Hypothalamus (tissue), 51 donors: ENCODE measurements at regions not wholly inside any gene's neighbourhood (a gene's known extent, or its start where the extent isn't known, plus 50 kb on each side); places are given as distances from the start of the nearest gene placed in this dataset.
A peak's percentile ranks its signal among the peaks of the same experiment; 100 is the strongest.

Experiments used
- DNase-seq, 51 donors: peaks; one replicate each; lab custom pipeline; 2025; lab: John Stamatoyannopoulos, UW

DNA sequence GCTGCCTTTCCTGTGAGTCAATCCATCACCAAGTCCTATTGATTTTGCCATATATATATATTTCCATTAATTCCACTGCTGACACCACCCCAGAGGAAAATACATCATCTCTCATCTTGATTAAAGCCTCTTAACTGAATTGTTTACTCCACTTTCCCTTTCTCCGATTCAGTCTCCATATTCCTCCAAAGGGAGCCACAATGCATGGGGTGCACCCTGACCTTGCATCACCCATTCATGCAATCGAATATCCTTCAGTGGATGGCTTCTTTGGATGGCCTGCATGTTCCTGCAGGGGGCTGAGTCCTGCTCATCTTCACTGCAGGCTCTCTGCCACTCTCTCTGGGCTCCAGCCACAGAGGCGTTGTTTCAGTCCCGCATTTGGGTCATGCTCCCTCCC lies 231.0 kb downstream of the SNX18 start:
- no peak for DNase-seq

DNA sequence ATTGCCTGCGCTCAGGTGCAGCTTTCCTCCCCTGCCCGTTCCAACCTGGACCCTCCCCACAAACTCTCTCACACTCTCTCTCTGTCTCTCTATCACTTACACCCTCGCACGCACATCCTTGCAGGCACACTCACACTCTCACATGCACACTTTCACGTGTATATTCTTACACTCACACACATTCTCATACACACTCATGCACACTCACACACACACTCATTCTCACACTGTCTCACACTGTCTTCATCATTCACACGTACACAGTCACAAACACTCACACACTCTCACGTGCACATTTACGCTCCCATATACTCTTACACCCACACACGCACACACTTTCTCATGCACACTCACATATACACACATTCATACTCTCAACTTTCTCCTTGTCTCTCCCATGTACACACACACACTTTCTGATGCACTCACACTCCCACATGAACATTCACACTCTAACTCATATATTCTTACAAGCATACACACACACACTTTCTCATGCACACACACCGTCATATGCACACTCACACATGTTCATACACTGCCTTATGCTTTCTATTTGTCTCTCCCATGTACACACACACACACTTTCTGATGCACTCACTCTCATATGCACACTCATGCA lies 229.3 kb downstream of the SNX18 start:
- DNase-seq, result no peak

DNA sequence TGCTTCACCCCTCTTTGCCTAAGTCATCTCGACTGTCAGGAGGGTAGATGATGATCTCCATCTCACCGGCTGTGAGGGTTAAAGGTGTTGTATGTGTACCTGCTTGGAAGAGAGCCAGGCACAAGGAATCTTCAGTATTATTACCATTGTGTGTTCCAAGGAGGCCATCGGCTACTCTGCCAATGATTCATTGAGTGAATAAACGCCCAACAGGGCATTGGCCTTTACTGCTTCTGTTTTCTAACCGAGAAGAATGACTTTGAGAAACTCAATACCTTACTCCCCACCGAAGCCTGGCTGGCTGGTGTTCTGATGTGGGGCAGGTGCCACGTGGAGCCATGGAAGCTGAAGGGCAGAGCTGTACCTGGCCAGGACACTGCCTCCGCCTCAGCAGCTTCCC lies 228.8 kb downstream of the SNX18 start:
- no peak for DNase-seq

DNA sequence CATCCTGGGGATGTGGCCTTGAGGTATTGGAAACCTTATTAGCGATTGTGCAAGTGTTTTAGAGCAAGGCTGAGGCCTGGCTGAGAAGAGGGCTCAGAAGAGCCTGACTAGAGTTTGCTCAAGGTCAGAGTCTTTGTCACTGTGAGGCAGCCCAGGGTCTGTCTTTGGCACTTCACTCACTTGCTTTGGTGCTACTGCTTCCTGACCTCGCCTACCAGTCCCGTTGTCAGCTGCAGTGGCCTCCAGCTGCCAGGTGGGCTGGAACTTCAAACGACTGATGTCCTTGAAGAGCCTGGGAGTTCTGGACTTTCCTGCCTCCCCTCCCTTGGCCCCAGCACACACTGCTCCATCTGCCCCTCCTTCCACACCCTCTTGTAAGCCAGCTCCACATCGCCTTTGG lies 228.0 kb downstream of the SNX18 start:
- no peak for DNase-seq

DNA sequence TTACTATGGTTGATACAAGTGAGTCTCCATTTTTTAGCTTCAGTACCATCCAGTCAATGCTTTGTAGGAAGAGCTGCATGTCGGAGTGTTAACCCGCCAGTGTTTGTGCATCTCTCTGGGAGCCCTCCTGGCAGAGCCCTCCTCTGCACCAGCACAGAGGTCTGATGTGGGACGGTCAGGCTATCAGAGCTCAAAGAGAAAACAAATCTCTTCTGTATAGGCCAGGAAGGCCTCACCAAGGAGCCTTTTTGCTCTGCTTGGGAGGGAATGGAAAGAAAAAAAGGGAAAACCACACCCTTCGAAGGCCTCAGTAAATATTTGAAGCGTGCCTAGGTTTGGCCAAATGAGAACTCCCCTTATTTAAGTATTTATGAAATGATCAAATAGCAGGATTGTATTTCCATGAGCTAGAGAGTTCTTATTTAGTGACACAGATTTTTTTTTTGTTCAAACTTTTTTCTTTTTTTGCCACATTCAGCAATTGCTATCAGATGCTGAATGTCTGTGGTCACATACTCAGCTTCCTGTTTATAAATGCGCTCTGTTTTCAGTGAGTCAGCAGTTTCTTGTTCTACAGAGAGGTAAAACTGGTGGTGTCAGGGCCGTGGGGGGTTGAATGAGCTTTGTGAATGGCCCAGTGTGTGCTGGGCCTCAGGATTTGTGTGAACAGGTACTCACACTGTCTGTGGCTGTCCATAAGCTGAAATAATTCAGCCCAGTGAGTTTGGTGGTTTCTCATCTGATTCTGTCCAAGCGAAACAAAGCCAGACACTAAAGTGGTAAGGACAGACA lies 226.6 kb downstream of the SNX18 start:
- peak in 1 of 51 donors; percentile 8 for DNase-seq

DNA sequence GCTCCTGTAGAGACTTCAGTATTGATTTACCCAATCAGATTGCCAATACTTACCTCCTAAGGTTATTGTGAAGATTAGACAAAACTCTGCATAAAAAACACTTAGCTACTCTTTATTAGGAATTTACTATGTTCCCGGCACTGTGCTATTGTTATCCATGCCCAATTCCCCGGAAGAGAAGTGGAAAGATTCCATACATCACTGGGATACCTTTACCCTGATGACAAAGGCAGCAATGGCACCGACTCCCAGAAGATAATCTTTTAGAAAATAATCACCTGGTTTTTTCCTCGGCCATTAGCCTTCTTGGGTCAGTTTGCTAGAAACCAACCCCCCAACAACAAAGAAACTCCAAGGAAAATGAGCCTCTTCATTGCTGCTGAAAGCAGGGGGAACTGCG lies 226.0 kb downstream of the SNX18 start:
- DNase-seq, result no peak

DNA sequence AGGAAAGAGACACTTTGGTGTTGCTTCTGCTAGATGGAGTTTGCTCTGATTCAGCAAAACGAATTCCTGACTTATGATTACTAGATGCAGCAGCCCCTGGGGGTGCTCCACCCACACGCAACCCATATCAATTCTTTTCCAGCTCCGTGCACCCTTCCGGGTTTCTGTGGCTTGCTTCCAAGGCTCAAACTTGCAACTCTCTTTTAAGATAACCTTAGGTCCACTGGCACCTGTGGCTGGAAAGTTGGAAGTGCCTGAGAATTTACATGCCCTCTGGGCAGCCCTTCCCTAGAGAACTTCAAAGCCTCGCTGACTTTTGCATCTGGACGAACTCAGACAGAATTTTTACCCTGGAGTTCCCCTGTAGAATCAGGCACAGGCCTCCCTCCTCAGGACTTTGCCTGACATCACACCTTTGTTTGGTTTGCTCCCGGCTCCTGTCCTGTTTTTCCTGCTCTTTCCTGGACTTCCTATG lies 224.9 kb downstream of the SNX18 start:
- no peak for DNase-seq

DNA sequence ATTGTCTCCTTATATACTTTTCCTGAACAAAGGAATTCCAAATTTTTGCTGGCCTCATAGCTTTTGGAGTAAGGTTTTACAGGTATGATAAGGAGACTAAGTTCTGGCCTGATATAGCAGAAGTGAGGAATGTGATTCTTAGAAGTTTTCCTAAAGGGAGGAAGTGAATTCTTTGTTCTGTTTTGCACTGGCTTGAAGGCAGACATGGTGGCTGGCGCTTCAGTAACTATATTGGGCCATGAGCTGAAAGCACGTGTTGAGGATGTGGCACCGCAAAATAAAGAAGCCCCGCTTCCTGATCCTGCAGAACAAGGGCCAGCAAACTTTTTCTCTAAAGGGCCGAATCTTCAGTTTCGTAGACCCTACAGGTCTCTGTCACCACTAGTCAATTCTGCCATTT lies 224.2 kb downstream of the SNX18 start:
- peak in 1 of 51 donors; percentile 19 for DNase-seq

DNA sequence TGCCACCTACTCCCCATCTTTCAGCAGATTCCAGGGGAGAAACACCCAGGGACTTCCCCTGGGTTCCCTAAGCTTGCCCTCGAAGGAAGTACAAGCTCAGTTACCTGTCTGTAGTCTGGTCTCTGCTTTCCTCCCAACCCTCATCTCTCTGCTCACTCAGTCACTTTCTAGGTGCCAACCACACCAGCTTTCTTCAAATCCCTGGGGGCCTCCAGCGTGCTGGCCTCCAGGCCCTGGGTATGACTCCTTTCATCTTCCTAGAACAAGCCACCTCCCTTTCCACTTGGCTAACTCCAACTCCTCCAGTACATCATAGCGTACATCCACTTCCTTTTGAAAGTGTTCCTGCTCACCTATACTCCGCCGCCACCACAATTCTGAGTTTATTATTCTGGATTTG lies 222.6 kb downstream of the SNX18 start:
- DNase-seq, result no peak

DNA sequence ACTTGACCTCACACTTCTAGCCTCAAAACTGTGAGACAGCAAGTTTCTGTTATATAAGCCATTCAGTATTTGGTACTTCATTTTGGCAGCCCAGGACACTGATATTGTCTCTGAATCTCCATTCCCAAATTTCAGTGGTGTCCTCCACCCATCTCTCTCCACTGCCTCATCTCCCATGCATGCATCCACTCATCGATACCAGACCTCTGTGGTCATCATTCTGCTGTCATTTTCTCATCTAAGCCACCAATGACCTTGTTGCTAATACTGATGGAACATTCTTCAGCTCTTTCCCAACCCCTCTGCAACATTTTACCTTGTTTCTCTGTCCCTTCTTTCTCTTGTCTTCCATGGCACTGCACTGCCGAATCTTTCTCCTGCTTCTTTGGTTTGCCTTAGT lies 221.8 kb downstream of the SNX18 start:
- no peak for DNase-seq

DNA sequence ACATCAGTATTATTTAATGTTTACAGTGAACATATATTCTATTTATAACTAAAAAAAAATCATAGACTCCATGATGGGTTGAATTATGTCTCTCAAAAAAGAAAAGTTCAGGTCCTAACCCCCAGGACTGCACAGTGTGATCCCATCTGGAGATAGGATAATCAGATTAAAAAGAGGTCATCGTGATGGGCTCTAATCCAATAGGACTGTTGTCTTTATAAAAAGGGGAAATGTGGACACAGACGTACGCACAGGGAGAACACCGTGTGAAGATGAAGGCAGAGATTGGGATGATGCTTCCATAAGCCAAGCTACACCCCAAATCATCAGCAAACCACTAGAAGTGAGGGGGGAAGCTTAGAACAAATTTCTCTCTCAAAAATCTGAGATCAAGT lies 221.4 kb downstream of the SNX18 start:
- DNase-seq, result no peak

DNA sequence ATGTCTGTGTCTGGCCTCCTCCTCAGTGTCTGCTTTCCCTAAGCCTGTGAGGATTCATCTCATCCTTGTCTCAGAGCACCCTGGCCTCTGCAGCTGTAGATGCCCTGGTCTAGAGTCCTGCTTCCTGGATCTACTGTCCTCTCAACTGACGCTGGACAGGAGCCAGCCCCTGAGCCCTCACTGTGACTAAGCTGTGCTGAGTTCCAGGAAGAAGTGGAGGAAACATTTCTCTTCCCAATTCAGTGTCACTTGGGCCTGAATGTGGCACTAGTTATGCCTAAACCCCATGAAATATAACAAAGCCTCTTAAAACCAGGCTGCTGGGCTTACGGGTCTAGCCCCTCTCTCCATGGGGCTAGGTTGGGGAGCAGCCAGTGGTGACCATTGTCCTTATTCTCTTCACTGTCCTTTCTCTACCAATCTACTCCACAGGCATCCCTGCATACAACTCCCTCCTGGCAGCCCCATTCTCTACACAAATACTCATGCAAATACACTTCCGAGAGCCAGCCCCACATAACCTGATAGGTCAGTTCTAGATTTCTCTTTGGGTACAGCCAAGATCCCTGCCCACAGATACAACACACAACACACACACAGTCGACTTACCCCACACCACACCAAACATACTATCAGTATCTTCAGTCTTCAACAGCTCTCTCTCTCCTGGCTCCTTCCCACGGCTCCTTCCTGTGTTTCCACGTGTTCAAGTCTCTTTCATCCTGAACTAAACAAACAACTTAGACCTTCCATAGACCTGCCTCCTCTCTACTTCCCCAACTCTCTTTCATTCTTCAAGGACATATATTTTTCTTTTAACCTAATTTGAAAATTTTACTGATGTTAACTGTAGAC lies 220.8 kb downstream of the SNX18 start:
- peak in 13 of 51 donors; percentile 9 to 36 (median 20) for DNase-seq

DNA sequence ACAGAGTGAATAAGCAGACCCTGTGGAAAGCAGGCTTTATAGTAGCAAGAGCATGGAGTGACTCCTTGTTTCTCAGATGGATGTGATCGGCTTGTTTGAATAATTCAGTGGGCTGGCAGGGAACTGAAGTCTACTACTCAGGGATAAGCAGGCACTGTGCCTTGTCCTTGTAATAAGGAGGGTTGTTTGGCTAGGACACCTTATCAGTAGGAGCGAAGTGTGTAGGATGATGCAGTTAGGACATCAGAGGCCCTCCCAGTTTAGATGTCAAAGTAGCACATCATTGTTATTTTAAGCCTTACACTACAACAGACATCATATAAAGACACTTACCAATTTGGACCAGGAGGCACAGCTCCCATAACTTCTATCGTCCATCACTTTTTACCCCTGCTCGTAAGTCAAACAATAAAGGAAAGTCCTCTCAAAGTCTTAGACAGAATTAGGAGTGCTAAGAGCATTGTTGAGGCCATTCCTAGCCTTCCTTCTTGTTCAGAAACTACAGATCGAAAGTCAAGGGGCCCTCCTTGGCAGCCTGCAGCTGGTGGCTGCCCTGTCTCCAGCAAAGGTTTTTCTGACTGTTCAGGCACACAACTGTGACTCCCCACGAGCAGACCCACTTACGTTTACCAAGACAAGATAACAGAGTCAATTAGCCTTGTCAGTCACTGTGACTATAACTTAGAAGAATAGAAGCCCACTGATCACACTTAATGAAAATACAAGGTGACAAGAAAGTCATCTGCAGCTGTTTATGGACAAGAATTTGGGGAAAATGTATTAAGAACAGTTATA lies 218.6 kb downstream of the SNX18 start:
- no peak for DNase-seq

DNA sequence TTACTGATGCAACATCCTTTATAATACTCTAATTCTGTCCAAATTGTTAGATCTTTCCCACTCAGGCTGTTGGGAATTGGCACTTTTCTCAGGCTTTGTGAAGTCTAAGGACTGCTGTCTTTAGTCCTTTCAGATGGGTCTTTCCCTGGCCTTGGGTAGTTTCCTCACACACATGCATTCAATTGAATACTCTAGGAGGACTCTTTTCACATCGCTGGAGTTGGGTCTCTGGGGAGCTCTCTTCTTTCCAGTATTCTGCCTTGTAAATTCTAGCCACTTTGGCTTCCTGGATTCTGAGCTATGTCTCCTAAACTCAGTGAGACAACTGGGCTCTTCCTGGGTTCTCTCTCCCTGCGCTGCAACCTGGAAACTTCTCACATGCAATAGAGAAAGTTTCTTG lies 215.5 kb downstream of the SNX18 start:
- no peak for DNase-seq

DNA sequence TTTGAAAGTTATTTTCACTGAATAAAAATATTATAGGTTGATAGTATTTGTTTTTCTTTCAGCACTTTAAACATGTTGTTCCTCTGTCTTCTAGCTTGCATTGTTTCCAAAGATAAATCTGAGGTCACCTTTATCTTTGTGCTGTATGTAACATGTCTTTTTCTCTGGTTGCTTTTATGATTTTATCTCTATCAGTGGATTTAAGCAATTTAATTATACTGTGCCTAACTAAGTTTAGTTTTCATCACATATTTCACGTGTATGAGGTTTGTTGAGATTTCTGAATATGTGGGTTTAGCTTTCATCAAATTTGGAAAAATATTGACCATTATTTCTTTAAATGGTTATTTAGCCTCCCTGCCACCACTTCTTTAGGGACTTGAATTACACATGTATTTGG lies 214.5 kb downstream of the SNX18 start:
- no peak for DNase-seq

DNA sequence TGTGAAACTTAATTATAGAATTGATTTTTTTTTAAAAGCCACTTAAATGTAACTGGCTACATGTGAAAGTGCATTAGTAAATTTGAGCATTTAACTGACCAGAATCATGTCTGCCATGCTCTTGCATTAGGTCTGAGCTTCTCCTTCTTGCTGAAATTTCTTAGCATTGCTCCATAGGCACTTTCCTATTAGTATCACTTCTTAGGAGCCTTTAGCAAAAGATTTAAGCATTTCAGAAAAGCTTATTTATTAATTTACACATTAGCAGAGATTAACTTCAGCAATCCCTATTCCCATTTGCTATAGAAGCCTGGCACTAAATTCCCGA lies 211.0 kb downstream of the SNX18 start:
- DNase-seq, result no peak

DNA sequence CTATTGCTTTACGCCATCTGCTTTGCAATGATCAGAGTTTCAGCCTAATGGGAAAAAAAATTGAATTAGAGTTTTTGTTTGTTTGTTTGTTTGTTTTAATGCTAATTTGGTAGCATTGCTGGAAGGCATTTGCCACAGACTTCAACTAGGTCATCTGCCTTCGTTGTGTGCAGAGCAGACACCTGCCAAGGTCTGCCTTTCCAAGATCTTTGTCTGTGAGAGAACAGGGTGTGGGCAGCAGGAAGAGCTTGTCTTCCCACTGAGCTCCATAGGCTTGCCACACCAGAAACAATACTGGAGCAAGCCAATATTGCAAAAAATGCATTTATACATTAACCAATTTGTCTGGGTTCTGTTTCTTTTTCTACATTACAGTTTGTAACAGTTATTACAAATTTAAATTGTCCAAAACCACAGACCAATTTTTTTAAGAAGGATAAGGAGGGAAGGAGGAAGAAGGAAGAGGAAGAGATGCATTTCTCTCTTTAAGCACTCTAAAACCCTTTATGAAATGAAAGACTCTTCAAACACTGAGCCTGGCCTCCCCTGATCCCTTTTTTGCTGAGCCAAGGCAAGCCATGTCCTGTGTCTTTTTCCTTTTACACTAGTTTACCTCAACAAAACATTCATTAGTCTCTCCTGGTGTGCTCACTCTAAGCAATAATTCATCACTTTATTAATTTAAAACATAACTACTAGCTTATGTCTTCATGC lies 210.5 kb downstream of the SNX18 start:
- DNase-seq, result no peak

DNA sequence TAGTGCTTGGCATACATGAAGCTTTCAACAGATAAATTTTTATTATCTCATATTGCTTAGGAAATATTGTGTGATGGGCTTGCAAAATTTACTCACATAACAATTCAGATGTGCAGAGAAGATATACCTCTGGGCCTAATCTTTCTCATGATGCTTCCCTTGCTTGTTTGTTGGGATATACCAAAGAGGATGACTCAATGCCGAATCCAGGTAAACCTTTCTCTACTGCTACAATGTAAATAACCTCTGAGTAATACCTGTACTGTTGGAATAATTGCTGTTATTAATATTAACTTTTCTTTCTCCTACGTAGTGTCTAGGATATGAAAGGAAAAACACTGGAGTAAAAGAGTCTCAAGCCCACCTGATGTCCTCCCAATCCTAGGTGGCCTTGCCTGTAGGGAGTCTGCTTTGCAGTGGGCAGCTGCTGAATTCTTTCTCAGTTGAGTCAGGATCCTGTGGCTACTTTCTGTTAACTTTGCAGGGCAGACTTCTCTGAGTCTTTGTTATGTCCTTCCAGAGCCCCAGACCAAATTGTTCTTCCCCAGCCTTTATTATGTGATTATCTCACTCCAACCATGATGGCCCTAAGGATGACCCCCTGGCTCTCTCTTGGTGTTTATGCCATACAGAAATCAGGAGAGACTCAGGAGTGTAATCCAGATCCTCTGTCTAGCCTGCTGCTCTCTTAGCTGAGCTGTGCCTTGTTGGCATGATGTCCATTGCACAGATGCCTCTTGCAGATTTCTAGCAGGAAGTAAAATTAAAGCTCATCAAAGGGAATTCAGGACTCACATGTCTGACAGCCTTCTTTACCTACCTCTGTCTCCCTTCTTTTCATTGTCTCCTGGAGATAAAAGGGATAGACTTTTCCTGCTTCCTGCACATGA lies 208.1 kb downstream of the SNX18 start:
- no peak for DNase-seq

DNA sequence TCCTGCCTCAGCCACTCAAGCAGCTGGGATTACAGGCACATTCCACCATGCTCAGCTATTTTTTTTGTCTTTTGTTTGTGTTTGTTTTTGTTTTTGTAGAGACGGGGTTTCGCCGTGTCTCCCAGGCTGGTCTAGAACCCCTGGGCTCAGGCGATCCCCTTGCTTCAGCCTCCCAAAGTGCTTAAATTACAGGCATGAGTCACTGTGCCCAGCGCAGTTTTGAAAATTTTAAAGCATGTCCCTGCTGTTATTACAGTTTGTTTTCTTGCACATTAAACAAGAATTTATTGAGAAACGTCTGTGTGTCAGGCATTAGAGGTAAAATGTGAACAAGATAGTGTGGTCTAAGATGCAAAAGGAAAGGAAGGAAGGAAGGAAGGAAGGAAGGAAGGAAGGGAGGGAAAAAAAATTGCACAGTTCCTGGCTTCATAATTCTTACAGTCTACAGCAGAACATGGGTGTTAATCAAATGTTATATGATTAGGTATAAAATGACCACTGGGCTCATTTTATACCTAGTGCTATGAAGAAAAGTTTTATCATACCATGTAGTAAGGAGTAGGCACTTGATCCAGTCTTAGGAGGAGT lies 205.4 kb downstream of the SNX18 start:
- DNase-seq, result no peak
